C4-2B (cell line): ENCODE measurements at regions not wholly inside any gene's neighbourhood (a gene's known extent, or its start where the extent isn't known, plus 50 kb on each side); places are given as distances from the start of the nearest gene placed in this dataset.
"Not testable (repeated sequence)": the region's sequence is repeated elsewhere in the genome, so short reads cannot be mapped to it uniquely, and the experiment has no call there.

Experiments
- CTCF ChIP-seq: fragments of 450-650 bp; conservative IDR thresholded peaks from 2 replicates; pipeline ENCODE4 v1.5.1; 2017; ENCODE audit warnings: mild to moderate bottlenecking
- ZFX ChIP-seq: fragments of 450-650 bp; IDR thresholded peaks from 2 replicates; pipeline ENCODE4 v1.6.1; 2017

- TF ChIP-seq CTCF, ZFX: not testable (repeated sequence)
Observed at GRCh38 chr7:138366137-138366536, 93.9 kb upstream of the TRIM24 start.
